ENCODE measurements at regions not wholly inside any gene's neighbourhood (a gene's known extent, or its start where the extent isn't known, plus 50 kb on each side); places are given as distances from the start of the nearest gene placed in this dataset.

DNA sequence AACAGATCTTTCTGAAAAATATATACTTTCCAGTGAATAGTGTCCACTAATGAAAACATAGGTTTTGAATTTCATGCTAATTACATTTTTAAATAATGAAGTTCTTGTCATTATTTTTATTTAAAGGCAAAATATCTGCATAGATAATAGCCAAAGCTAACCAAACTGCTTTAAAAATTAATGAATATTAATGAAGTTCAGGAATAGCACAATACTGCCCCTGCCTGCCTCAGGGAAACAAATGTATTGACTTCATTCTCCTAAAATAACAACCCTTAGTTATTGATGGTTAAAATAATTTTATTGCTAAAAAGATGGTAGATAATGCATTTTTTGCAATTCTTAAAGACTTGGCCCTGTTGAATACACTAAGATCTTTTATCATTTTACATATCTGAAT, 103.6 kb upstream of the SSBP2 start:
- TF ChIP-seq, protein P1, sequence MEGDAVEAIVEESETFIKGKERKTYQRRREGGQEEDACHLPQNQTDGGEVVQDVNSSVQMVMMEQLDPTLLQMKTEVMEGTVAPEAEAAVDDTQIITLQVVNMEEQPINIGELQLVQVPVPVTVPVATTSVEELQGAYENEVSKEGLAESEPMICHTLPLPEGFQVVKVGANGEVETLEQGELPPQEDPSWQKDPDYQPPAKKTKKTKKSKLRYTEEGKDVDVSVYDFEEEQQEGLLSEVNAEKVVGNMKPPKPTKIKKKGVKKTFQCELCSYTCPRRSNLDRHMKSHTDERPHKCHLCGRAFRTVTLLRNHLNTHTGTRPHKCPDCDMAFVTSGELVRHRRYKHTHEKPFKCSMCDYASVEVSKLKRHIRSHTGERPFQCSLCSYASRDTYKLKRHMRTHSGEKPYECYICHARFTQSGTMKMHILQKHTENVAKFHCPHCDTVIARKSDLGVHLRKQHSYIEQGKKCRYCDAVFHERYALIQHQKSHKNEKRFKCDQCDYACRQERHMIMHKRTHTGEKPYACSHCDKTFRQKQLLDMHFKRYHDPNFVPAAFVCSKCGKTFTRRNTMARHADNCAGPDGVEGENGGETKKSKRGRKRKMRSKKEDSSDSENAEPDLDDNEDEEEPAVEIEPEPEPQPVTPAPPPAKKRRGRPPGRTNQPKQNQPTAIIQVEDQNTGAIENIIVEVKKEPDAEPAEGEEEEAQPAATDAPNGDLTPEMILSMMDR (CRISPR knock-in tag; IDR thresholded peaks at IDR 0.05) = no peak
- TF ChIP-seq, protein P2, sequence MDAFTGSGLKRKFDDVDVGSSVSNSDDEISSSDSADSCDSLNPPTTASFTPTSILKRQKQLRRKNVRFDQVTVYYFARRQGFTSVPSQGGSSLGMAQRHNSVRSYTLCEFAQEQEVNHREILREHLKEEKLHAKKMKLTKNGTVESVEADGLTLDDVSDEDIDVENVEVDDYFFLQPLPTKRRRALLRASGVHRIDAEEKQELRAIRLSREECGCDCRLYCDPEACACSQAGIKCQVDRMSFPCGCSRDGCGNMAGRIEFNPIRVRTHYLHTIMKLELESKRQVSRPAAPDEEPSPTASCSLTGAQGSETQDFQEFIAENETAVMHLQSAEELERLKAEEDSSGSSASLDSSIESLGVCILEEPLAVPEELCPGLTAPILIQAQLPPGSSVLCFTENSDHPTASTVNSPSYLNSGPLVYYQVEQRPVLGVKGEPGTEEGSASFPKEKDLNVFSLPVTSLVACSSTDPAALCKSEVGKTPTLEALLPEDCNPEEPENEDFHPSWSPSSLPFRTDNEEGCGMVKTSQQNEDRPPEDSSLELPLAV (CRISPR knock-in tag; conservative IDR thresholded peaks at IDR 0.05; ENCODE audit: low read depth) = no peak
- no peak for TF ChIP-seq PRMT3 (CRISPR knock-in tag; IDR thresholded peaks at IDR 0.05; ENCODE audit: borderline replicate concordance, low read depth)
- no peak for TF ChIP-seq ATF1 (CRISPR knock-in tag; IDR thresholded peaks at IDR 0.05)
- TF ChIP-seq PHF21A (CRISPR knock-in tag; IDR thresholded peaks at IDR 0.05) = no peak
- no peak for TF ChIP-seq ZNF761 (CRISPR knock-in tag; conservative IDR thresholded peaks at IDR 0.05)
- TF ChIP-seq, protein P3, sequence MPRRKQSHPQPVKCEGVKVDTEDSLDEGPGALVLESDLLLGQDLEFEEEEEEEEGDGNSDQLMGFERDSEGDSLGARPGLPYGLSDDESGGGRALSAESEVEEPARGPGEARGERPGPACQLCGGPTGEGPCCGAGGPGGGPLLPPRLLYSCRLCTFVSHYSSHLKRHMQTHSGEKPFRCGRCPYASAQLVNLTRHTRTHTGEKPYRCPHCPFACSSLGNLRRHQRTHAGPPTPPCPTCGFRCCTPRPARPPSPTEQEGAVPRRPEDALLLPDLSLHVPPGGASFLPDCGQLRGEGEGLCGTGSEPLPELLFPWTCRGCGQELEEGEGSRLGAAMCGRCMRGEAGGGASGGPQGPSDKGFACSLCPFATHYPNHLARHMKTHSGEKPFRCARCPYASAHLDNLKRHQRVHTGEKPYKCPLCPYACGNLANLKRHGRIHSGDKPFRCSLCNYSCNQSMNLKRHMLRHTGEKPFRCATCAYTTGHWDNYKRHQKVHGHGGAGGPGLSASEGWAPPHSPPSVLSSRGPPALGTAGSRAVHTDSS (CRISPR knock-in tag; conservative IDR thresholded peaks at IDR 0.05) = no peak
- TF ChIP-seq, protein P4, sequence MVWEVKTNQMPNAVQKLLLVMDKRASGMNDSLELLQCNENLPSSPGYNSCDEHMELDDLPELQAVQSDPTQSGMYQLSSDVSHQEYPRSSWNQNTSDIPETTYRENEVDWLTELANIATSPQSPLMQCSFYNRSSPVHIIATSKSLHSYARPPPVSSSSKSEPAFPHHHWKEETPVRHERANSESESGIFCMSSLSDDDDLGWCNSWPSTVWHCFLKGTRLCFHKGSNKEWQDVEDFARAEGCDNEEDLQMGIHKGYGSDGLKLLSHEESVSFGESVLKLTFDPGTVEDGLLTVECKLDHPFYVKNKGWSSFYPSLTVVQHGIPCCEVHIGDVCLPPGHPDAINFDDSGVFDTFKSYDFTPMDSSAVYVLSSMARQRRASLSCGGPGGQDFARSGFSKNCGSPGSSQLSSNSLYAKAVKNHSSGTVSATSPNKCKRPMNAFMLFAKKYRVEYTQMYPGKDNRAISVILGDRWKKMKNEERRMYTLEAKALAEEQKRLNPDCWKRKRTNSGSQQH (CRISPR knock-in tag; IDR thresholded peaks at IDR 0.05; ENCODE audit: low read depth) = no peak
- TF ChIP-seq ZNF776 (CRISPR knock-in tag; IDR thresholded peaks at IDR 0.05) = no peak

Data from HepG2 (cell line).